SK-N-SH (cell line): ENCODE measurements at regions not wholly inside any gene's neighbourhood (a gene's known extent, or its start where the extent isn't known, plus 50 kb on each side); places are given as distances from the start of the nearest gene placed in this dataset.

Experiments
- CTCF ChIP-seq: fragments of 200-600 bp; sonication (generic); IDR thresholded peaks from 2 replicates; pipeline ENCODE4 v1.6.1; 2017; ENCODE audit warnings: antibody characterized with exemption, mild to moderate bottlenecking, moderate library complexity
- ELF1 ChIP-seq: IDR thresholded peaks from 2 replicates; pipeline ENCODE4 v1.4.0; 2012
- FOXM1 ChIP-seq: IDR thresholded peaks from 2 replicates; pipeline ENCODE4 v1.4.0; 2012; ENCODE audit warnings: low read depth, mild to moderate bottlenecking
- IRF3 ChIP-seq: fragments of 150-350 bp; IDR thresholded peaks from 2 replicates; pipeline ENCODE4 v1.6.1; 2016; ENCODE audit warnings: mild to moderate bottlenecking, low read depth, low read length
- NRF1 ChIP-seq: IDR thresholded peaks from 2 replicates; pipeline ENCODE4 v1.6.1; 2012; ENCODE audit warnings: low read depth, mild to moderate bottlenecking, low read length
- RAD21 ChIP-seq: IDR thresholded peaks from 2 replicates; pipeline ENCODE4 v1.6.1; 2012; ENCODE audit warnings: mild to moderate bottlenecking, low read length
- RCOR1 ChIP-seq: fragments of 150-350 bp; IDR thresholded peaks from 2 replicates; pipeline ENCODE4 v1.6.1; 2017; ENCODE audit warnings: antibody characterized with exemption, low read length
- REST ChIP-seq: IDR thresholded peaks from 2 replicates; pipeline ENCODE4 v1.6.1; 2012; ENCODE audit warnings: mild to moderate bottlenecking, low read depth, low read length, moderate library complexity
- RFX5 ChIP-seq: IDR thresholded peaks from 2 replicates; pipeline ENCODE4 v1.6.1; 2012; ENCODE audit warnings: mild to moderate bottlenecking, improper control_type of control experiment, low read length
- SMC3 ChIP-seq: IDR thresholded peaks from 2 replicates; pipeline ENCODE4 v1.6.1; 2012; ENCODE audit warnings: low read depth, low read length, improper control_type of control experiment
- TEAD4 ChIP-seq: IDR thresholded peaks from 2 replicates; pipeline ENCODE4 v1.4.0; 2012; ENCODE audit warnings: mild to moderate bottlenecking, borderline replicate concordance; ENCODE audit not compliant: insufficient read depth
- USF1 ChIP-seq: IDR thresholded peaks from 2 replicates; pipeline ENCODE4 v1.4.0; 2012; ENCODE audit warnings: low read depth, borderline replicate concordance
- YY1 ChIP-seq: IDR thresholded peaks from 2 replicates; pipeline ENCODE4 v1.4.0; 2012; ENCODE audit warnings: low read depth, mild to moderate bottlenecking
- TF ChIP-seq, protein P1 (sequence below): IDR thresholded peaks from 2 replicates; pipeline ENCODE4 v1.4.0; 2012; ENCODE audit warnings: low read depth

- TF ChIP-seq ELF1 = no peak
- TF ChIP-seq REST = no peak
- no peak for TF ChIP-seq NRF1
- no peak for TF ChIP-seq TEAD4
- TF ChIP-seq USF1 = no peak
- TF ChIP-seq RFX5 = no peak
- no peak for TF ChIP-seq SMC3
- TF ChIP-seq RCOR1 = no peak
- no peak for TF ChIP-seq IRF3
- no peak for TF ChIP-seq RAD21
- no peak for TF ChIP-seq YY1
- no peak for TF ChIP-seq FOXM1
- TF ChIP-seq CTCF = no peak
- TF ChIP-seq, protein P1, sequence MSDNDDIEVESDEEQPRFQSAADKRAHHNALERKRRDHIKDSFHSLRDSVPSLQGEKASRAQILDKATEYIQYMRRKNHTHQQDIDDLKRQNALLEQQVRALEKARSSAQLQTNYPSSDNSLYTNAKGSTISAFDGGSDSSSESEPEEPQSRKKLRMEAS = no peak
Observed at GRCh38 chr2:182636699-182637098, 79.4 kb upstream of the DNAJC10 start.
